NCI-H1436 (cell line): ENCODE measurements at regions not wholly inside any gene's neighbourhood (a gene's known extent, or its start where the extent isn't known, plus 50 kb on each side); places are given as distances from the start of the nearest gene placed in this dataset.

Experiments used
- DNase-seq: peaks from one replicate; lab custom pipeline; 2025; lab: John Stamatoyannopoulos, UW

DNA sequence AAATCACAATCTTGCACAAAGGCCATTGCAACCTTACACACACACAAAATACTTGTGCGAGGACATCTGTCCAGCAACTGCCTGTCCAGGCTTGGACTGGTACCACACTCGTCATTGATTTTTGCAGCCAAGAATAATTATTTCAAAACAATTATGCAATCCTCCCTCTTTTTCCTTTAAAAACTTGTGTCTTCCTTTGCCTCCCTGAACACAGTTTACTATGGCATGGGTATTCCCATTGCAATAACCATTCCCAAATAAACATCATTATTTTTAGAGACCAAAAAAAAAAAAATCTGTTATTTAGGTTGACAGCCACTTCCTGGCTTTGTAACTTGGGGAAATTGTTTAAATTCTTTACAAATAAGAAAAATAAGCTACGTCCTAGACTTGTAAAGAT lies 54.0 kb downstream of the C11orf91 start:
- no peak for DNase-seq

DNA sequence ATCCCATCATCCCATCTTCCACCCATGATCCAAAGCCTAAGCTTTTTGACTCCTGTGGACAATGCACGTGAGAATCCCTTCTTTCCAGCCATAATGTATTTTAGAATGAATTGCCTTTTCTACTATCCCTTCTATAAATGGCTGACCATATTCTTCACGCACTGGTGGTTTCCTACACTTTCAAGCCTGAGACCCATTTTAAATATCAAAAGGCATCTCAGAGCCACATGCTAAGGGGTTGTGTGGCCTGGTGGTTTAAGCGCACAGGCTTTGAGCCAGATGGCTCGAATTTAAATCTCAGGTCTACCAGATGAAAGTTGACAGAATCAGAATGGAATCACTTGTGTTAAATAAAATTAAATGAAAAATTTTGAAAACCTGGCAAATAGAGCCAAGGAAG lies 54.5 kb downstream of the C11orf91 start:
- DNase-seq = no peak

DNA sequence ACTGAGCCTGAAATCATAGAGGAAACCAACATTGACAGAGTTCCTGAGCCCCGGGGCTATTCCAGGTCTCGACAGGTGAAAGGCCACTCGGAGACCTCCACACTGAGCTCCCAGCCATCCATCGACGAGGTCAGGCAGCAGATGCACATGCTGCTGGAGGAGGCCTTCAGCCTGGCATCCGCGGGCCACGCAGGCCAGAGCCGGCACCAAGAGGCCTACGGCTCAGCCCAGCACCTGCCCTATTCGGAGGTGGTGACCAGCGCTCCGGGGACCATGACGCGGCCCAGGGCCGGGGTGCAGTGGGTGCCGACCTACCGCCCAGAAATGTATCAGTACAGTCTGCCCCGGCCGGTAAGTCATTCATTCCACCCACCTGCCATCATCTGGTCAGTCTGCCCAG lies 54.9 kb downstream of the C11orf91 start:
- no peak for DNase-seq

DNA sequence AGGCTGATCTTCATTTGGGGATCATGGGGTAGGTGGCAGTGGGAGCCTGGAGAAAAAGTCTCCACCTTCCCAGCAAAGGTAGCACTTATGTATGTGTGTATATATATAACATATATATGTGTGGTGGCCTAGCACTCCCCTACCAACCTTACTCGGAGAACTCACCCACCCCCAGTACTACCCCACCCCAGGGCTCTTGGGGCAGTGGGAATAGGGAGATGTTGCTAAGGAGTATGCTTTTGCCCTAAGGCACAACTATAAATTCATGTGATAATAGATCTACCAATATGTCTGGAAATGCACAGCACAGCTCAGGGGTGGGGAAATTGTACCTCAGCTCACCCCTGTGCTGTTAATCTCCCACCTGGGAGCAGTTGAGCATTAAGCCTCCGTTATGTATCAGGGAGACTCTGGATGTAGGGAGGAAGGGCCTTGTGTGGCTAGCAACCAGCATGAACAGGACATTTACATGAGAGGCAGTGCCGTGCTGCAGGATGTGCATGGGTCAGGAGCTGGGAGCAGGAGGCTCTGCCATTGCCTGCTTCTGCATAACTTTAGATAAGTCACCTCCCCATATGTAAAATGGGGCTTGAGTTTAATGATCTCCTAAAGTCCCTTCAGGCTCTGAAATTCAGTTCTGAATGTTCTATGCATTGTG lies 57.3 kb downstream of the C11orf91 start:
- DNase-seq = no peak

DNA sequence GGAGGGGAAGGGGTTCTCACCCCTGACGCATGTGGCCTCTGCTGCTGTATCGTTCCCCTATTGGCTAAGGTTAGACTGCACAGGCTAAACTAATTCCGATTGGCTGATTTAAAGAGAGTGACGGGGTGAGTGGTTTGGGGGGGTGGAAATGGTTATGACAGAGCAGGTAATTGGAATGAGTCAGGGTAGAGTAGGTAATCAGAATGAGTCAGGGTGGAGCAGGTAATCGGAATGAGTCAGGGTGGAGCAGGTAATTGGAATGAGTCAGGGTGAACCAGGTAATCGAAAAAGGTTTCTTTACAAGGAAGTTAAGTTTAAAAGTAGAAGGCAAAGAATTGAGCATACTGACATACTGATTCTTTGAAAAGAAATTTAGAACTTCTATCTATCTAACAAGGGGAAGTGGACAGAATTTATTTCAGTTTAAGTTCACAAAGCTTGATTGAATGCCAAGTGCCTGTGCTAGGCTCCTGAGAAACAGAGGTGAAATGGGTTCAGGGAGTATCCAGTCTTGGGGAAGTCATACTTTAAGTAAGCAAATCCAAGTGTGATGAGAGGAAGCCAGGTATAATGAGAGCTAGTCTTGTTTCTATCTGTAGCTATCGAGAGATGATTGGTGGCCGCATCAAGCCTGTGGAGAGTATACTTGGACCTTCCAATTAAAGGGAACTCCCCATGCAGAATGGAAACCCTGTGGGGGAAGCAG lies 58.0 kb downstream of the C11orf91 start:
- no peak for DNase-seq

DNA sequence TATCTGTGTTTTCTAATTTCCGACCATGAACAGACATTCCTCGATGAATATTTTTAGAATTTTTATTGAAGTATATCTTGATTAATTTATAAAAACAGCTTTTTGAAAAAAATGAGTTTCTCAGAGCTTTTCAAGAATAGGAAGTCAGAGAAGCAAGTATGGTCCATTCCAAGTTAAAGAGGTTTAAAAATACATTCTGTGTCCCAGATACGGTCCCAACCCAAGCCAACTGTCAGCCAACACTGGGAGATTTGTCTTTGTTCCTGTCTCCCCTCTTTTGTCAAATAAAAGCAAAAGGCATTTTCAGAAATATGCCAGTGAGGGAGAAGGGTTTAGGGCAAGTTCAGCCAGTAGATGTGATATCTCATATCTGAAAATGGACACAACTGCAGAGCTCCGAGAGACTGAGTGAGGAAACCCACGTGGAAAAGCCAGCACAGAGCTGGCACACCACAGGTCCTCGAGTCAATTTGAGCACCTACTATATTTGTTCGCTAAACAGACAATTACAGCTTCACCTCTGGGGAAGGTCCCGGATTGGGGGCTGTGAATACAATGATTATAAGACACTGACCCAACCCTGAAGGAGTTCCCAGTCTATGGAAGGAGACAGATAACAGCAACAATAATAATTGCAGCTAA lies 59.8 kb downstream of the C11orf91 start:
- no peak for DNase-seq

DNA sequence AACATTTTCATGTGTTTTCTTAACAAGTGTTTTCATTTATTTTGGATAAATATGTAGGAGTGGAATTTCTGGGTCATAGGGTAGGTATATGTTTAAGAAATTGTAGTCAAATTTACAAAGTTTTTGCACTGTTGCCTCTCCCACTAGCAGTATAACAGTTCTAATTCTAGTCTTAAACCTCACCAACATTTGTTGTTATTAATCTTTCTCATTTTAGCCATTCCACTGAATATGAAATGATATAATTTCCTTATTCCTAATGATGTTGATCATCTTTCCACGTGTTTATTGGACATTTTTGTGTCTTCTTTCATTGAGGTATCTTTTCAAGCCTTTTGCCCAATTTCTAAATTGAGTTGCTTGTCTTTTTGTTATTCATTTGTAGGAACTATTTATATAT lies 62.0 kb downstream of the C11orf91 start:
- DNase-seq = no peak

DNA sequence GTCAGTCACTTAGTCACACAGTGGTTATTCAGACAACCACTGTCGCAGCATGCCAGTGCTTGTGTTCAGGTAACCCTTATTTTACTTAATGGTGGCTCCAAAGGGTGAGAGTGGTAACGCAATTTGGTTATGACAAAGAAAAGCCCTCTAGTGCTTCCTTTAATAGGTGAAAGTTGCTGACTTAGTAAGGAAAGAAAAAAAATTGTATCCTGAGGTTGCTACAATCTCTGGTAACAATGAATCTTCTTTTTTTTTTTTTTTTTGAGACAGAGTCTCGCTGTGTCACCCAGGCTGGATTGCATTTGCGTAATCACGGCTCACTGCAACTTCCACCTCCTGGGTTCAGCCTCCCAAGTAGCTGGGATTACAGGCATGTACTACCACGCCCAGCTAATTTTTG lies 64.5 kb downstream of the C11orf91 start:
- DNase-seq = no peak

DNA sequence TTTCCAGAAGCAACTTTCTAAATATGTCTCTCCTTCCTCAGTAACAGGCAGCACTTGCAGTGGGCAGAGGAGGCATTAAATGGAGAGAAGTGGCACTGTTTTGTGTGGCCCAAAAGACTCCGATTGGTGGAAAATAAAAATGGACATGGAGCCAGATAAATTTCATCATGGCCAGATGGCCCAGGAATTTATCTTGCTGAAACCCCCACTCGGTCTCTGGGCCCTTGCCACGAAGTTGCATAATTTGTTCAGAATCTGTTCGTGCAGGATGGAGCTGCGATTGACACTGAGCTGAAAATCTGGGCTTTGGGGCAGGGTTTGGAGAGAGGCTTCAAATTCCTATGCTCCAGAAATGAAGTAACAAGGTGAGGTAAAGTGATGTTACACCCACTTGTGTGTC lies 65.5 kb downstream of the C11orf91 start:
- DNase-seq = no peak

DNA sequence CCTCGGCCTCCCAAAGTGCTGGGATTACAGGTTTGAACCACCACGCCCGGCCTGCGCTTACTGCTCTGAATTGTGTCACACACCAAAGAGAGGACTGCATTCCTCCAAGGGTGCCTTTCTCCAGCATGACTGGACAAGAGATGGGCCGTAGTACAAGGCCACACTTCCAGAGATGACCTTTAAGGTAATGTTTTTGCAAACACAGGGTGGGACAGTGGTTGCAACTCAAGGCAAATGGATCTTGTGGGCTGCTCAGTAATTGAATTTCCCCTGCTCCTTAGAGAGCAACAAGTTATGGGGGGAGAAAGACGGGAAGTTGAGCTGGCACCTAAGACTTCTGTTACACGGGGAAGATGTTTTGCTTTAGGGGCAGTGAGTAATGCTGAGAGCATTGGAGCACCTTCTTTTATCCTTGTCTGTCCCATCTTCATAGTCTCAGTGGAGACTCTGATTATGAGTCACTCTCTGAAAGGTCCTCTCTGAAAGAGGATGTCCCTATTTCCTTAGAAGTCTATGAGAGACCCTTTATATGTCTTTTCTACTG lies 66.3 kb downstream of the C11orf91 start:
- DNase-seq = no peak

DNA sequence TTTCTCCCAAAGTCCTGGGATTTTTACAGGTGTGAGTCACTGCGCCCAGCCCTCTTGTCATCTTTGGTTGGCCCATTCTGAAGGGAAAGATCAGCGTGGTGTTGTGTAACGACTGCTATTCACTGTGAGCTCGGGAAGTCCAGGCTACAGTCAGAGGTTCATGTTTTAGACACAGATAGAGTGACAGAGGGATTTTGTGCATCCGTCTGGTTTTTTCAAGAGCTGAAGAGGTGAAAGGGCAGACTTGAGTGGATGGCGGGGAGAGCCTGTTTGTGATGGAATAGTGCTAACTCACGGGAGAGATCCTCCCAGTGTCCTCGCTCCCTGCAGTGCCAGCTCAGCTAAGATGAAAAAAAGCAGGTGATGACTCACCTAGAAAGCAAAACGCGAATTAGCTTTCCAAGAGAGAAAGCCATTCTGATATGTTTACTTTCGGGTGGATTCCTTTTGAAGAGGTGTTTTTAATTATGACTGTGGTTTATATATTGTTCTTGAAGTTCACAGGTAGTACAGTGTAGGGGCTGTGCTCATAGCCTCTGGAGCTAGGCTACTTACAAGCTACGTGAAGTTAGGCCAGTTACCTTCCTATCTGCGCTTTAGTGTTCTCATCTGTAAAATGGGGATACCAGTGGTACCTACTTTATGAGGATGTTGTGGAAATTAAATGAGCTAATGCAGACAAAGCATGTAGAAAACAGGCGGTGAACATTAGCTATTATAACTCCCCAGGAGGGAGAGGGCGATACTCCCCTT lies 67.2 kb downstream of the C11orf91 start:
- DNase-seq = peak; percentile 13

DNA sequence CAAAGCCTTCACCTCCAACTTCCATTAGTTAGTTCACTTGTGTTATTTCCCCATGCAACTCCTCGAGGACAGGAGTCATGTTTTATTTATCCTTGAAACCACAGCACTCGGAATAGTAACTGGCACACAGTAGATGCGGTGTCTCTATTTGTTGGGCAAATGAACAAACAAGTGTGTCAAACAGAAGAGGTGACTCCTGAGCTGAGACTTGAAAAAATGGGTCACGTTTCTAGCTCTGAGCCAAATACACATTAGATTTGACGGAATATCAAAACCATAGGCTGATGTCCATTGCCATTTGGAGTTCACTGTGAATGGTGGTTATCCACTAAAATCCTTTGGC lies 68.9 kb downstream of the C11orf91 start:
- DNase-seq = no peak

DNA sequence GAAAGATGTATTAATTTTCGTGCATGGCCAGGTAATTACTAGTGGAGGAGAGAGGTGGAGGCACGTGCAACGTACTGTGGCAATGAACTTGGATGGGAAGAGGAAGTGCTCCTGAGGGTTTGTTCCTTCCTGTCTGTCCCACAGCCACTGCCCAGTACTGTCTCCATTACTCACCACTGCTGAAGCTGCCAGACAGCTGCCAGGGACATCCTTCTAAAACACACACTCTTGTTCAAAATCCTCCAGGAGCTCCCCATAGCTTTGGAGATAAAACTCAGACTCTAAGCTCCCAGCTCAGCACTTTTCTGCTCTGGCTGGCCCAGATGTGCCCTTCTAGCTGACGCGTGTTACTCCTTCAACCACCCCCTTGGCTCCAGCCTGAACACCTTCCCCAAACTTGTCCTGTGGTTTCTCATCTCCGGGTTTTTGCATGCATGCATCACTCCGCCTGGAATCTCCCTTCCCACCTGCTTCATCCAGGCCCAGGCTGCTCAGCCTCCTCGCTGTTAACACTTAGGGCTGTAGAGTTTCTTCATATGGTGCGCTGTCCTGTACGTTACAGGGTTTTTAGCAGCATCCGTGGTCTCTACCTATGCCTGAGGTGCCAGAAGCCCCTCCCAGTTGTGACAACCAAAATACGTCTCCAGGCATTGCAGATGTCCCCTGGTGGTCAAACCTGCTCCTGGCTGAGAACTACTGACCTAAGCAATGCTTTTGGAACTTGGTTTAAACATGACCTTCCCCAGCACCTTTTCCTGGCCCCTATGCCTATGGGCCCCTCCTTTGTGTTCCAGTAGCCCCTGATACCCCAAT lies 69.5 kb downstream of the C11orf91 start:
- DNase-seq = no peak

DNA sequence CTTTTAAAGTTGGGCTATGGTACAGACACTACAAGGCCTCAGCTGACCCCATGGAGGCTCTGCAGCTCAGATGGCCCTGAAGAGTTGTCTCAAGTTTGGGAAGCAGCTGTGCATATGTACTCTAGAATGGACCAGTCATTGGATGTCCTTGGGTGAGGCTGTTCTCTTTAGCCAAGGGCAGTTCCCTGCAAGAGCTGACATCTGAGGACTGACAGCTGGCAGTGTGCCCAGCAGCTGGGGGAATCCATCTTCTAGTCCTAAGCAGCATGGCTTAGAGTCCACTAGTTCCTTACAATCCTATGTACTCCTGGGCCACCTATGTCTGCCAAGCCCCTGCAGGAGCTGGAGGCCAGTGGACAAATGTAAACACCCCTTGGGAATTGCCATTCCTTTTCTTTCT lies 76.5 kb downstream of the C11orf91 start:
- no peak for DNase-seq

DNA sequence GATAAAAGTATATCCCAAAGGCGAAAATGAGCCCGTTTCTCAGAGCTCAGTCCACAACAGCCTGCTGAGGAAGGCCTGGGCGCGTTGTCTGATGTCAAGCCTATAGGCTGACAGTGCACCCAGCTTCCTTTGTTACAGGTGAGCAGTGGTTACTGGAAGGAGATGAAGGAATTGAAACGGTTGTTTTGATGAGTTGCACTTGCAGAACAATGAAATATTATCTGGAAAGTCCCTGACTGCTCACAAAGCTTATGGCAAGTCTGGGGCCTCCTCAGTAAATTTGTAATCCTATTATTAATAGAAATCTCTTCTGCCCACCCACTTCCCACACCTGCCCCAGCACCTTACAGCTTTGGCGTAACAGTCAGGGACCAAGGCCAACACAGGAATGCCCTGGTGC lies 77.8 kb downstream of the C11orf91 start:
- no peak for DNase-seq

DNA sequence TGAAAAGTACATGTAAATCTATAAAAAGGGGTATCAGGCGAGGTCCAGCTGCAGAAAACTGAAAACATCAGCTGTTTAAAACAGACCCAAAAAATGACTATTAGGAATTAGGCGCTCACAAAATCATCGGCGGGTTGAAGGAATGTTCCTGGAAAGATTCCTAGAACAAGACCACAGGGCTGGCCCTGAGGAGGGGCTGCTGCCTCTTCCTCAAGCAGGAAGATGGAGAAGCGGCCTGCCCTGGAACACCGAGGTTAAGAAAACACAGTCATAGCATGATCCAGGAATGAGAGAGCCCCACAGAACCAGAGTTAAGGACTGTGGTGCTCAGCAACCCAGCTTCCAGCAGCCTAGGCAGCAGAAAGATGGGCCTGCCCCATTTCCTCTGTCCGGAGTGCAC lies 78.4 kb downstream of the C11orf91 start:
- DNase-seq = no peak

DNA sequence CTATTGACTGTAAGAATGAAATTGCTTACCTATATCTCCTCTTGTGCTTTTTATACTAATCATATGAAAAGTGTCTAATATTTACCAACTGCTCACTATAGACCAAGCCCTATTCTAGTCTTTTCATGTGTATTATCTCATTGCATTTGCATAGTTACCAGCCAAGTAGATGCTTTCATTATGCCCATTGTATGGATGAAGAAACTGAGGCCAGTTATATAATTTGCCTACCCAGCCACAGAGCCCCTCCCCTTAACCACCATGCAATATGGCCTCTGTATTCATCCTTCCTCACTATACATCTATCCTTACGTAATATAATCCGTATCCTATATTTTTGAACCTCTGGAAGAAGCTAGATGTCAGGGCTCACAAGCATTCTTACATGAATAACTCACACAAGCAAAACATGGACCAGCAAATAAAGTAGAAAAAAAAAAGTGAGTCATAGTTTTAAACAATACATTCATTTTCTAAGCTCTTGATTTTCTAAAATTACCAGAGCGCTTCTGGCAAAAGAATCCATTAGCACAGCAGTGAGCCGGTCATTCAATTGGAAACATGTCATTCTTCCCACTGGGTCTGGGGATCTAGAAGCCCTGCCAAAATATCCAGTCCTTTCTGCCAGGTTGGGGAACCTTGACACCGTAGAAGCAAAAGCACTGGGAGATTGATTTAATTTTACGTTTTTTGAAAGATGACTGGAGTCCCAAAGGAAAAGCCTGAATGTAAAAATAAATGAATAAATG lies 80.0 kb downstream of the C11orf91 start:
- no peak for DNase-seq

DNA sequence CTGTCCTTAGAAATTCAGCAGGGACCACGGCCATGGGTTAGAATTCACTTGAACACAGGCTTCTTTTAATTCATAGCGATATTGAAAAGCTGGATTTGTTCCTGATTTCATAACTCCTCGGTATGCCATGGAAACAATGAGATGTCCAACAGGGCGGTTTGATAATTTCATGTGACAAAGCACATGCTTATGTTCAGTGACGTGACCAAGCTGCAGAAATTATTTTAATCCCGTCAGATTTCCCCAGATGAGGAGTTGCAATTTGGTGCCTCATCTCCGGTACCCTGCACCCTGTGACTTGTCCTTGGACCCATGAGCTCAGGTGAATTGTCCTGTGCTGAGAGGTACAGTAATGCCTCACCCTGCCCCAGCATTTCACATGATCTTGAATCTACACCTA lies 81.7 kb downstream of the C11orf91 start:
- DNase-seq = no peak

DNA sequence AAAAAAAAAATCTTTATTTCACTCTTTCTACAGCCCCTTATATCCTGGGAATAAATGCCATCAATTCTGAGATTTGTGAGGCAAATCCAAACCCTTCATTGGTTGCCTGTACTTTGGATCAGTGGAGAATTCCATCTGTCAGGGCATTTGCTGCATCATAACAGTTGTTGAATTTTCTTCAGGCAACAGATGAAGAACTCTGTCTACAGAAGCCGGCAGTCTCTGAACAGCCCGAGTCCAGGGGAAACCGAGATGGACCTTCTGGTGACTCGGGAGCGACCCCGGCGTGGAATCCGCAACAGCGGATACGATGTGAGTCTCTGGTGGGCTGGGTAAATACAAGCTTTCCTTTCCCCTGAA lies 82.3 kb downstream of the C11orf91 start:
- no peak for DNase-seq

DNA sequence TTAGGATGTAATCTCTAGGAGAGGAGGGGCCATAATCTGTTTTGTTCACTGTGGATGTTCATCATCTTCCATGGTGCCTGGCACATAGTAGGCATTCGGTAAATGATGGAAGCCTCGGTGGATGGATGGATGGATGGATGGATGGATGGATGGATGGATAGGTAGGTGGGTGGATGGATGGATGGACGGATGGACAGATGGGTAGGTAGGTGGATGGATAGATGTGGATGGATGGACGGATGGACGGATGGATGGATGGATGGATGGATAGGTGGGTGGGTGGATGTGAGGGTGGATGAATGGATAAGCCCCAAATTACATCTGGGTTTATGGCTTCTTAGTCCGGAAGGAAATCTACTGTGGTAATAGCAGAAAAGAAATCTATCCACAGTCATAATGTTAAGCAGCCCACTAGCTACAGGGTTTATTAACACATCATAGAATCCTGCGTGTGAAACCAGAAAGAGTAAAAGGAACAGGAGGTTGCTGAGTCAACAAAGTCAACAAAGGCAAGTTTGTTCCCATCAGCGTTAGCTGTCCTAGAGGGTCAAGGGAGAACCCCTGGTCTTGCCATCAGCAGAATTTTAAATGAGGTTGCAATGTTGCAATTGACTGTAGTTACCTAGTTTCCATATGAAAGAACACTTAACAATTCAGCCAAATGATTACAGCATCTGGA lies 82.8 kb downstream of the C11orf91 start:
- DNase-seq = no peak

DNA sequence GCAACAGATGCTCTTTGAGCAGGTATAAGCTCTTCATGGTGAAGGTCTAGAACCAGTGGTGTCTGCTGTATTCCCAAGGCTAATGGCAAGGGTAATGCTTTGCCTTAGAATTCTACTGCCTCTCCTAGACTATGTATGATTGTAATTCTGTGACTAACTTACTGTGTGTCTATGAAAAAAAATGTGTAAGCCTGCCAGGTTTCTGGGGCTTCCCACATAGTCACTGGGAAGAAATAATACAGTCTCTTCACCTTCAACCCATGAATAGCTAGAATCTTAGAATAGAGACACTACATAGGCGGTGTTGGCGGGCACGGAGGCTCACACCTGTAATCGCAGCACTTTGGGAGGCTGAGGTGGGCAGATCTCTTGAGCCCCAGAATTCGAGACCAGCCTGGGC lies 84.1 kb downstream of the C11orf91 start:
- no peak for DNase-seq
